Esophagus squamous epithelium (tissue), 5 donors: ENCODE measurements at regions not wholly inside any gene's neighbourhood (a gene's known extent, or its start where the extent isn't known, plus 50 kb on each side); places are given as distances from the start of the nearest gene placed in this dataset.

Experiments used
- DNase-seq: peaks from one replicate; lab custom pipeline; 2025; lab: John Stamatoyannopoulos, UW
- H3K27ac ChIP-seq, 4 donors: fragments of 200-600 bp; sonication (generic); one replicate each; pipeline ENCODE4 v1.5.1; 2016 to 2019; ENCODE audit warnings: mild to moderate bottlenecking in 1 of 4
- H3K27me3 ChIP-seq, 4 donors: fragments of 200-600 bp; sonication (generic); 1 replicate in 3 of 4; 2 replicates in 1 of 4; pipeline versions ENCODE4 v1.5.1 to v1.6.0; 2017 to 2021; ENCODE audit warnings: antibody characterized with exemption in 1 of 4
- H3K36me3 ChIP-seq, 3 donors: fragments of 200-600 bp; sonication (generic); one replicate each; pipeline ENCODE4 v1.5.1; 2016 to 2019
- H3K4me1 ChIP-seq, 3 donors: fragments of 200-600 bp; sonication (generic); one replicate each; pipeline ENCODE4 v1.5.1; 2017 to 2019
- H3K4me3 ChIP-seq, 4 donors: fragments of 200-600 bp; sonication (generic); 1 replicate in 3 of 4; 2 replicates in 1 of 4; pipeline ENCODE4 v1.5.1; 2016 to 2019; ENCODE audit warnings: mild to moderate bottlenecking in 2 of 4, moderate library complexity in 1 of 4
- H3K9me3 ChIP-seq, 3 donors: fragments of 200-600 bp; sonication (generic); one replicate each; pipeline ENCODE4 v1.5.1; 2016 to 2019
- POLR2A ChIP-seq, 4 donors: fragments of 450-650 bp; IDR thresholded peaks; one replicate each; pipeline ENCODE4 v1.6.1; 2017; ENCODE audit warnings: antibody characterized with exemption in 4 of 4, mild to moderate bottlenecking in 4 of 4, moderate library complexity in 3 of 4
- WGBS, 2 donors: methylation state at CpG; one replicate each; pipeline ENCODE4 v1.1.5; 2018; 5-methylcytosine and 5-hydroxymethylcytosine counted together
- intact Hi-C: fragments of 100-400 bp; cut with DNase I; formaldehyde crosslinking; loops from one replicate; pipeline ENCODE4 v1.15.0; 2022
- TF ChIP-seq, protein P1 (sequence below), 6 experiments: fragments of 450-650 bp in 4 of 6; fragments of 200-600 bp in 2 of 6; sonication (generic) in 2 of 6; IDR thresholded peaks; one replicate each; pipeline ENCODE4 v1.5.1; 2016 to 2019; ENCODE audit warnings: antibody characterized with exemption in 6 of 6, mild to moderate bottlenecking in 4 of 6, moderate library complexity in 4 of 6
- donor health status: DM: yes; HTN: yes; CAD: no.

- no peak for DNase-seq
- TF ChIP-seq POLR2A (IDR thresholded peaks at IDR 0.05): no peak
- TF ChIP-seq, protein P1, sequence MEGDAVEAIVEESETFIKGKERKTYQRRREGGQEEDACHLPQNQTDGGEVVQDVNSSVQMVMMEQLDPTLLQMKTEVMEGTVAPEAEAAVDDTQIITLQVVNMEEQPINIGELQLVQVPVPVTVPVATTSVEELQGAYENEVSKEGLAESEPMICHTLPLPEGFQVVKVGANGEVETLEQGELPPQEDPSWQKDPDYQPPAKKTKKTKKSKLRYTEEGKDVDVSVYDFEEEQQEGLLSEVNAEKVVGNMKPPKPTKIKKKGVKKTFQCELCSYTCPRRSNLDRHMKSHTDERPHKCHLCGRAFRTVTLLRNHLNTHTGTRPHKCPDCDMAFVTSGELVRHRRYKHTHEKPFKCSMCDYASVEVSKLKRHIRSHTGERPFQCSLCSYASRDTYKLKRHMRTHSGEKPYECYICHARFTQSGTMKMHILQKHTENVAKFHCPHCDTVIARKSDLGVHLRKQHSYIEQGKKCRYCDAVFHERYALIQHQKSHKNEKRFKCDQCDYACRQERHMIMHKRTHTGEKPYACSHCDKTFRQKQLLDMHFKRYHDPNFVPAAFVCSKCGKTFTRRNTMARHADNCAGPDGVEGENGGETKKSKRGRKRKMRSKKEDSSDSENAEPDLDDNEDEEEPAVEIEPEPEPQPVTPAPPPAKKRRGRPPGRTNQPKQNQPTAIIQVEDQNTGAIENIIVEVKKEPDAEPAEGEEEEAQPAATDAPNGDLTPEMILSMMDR (IDR thresholded peaks at IDR 0.05): no peak
- H3K4me1 ChIP-seq: no peaks in the 10 kb centered on the region
- no peak overlapping the region for H3K27ac ChIP-seq
- no peaks in the 10 kb centered on the region for H3K27me3 ChIP-seq
- peaks cover 0 to 10% (median 6%) of the 10 kb centered on the region in 3 donors for H3K9me3 ChIP-seq
- intact Hi-C loops: no loop called here
- H3K36me3 ChIP-seq: no peaks in the 10 kb centered on the region
- H3K4me3 ChIP-seq: no peak overlapping the region
Observed at GRCh38 chr9:85158512-85158911, 489.0 kb downstream of the NTRK2 start.

GRCh38 chr9:85157772-85158171, 488.2 kb downstream of the NTRK2 start:
- H3K27me3 ChIP-seq: no peaks in the 10 kb centered on the region
- DNase-seq: no peak
- TF ChIP-seq POLR2A (IDR thresholded peaks at IDR 0.05): no peak
- TF ChIP-seq, protein P1 (IDR thresholded peaks at IDR 0.05): no peak
- peaks cover 0 to 5% (median 5%) of the 10 kb centered on the region in 3 donors for H3K9me3 ChIP-seq
- H3K36me3 ChIP-seq: no peaks in the 10 kb centered on the region
- WGBS, 2 donors: 69 to 71% methylated on average over 6 of the region's 6 CpGs
- intact Hi-C loops: no loop called here
- no peak overlapping the region for H3K27ac ChIP-seq
- no peaks in the 10 kb centered on the region for H3K4me1 ChIP-seq
- H3K4me3 ChIP-seq: no peak overlapping the region

- no peaks in the 10 kb centered on the region for H3K36me3 ChIP-seq
- no peak overlapping the region for H3K4me3 ChIP-seq
- TF ChIP-seq POLR2A (IDR thresholded peaks at IDR 0.05): no peak
- TF ChIP-seq, protein P1 (IDR thresholded peaks at IDR 0.05): no peak
- H3K4me1 ChIP-seq: no peaks in the 10 kb centered on the region
- intact Hi-C loops: no loop called here
- 88 to 92% methylated on average over 2 of the region's 2 CpGs for WGBS, 2 donors
- H3K9me3 ChIP-seq: no peaks in the 10 kb centered on the region
- DNase-seq: no peak
- no peak overlapping the region for H3K27ac ChIP-seq
- H3K27me3 ChIP-seq: no peaks in the 10 kb centered on the region
Observed at GRCh38 chr9:85156652-85157051, 487.1 kb downstream of the NTRK2 start.

DNA sequence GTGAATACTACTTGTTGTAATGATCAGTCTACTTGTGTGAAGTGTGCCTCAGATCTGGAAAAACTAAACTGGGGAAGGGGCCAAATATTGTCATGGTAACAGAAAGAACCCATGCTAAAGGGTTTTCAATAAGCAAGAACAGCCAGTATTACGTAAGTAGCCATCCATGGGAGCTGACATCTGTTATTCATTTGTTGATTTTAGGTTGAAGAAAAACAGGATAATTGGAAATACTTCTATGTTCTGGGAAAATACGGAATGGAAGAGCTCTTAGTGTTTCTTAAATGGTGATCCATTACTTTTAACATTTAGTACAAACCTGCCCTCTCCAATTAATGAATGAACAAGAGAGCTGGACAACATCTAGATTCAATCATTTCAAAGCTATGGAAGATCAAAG, 485.8 kb downstream of the NTRK2 start:
- Histone ChIP-seq H3K4me1 (no peaks in the 10 kb centered on the region), H3K4me3 (no peak overlapping the region), H3K36me3 (no peaks in the 10 kb centered on the region), H3K9me3 (no peaks in the 10 kb centered on the region), H3K27me3 (peaks cover 0 to 2% (median 0%) of the 10 kb centered on the region in 4 donors), H3K27ac (no peak overlapping the region)
- no peak for TF ChIP-seq POLR2A (IDR thresholded peaks at IDR 0.05)
- TF ChIP-seq, protein P1 (IDR thresholded peaks at IDR 0.05): no peak
- WGBS, 2 donors: 54 to 68% methylated on average over 2 of the region's 2 CpGs
- intact Hi-C loops: no loop called here
- DNase-seq: no peak

DNA sequence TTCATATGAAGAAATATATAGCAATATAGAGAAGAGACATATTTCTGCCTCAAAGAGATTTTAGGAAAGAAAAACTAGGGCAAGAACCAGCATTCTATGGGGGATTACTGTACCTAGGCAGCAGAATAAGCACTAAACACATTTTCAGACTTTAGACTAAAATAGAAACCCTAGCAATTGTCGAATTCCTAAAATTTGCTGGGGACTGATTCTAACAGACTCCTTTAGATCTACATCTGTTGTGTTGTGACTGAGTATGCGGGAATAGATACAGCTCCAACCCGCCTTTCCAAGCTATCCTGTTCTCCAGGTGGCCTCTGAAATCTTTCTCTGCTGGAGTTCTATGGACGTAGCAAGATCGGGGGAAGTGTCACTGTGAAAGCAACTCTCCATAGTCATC, 482.2 kb downstream of the NTRK2 start:
- no peak overlapping the region for H3K4me3 ChIP-seq
- 65 to 77% methylated on average over 5 of the region's 5 CpGs for WGBS, 2 donors
- no peaks in the 10 kb centered on the region for H3K4me1 ChIP-seq
- no peaks in the 10 kb centered on the region for H3K36me3 ChIP-seq
- no peaks in the 10 kb centered on the region for H3K9me3 ChIP-seq
- H3K27ac ChIP-seq: no peak overlapping the region
- DNase-seq: no peak
- TF ChIP-seq POLR2A (IDR thresholded peaks at IDR 0.05): no peak
- TF ChIP-seq, protein P1 (IDR thresholded peaks at IDR 0.05): no peak
- intact Hi-C loops: no loop called here
- H3K27me3 ChIP-seq: peaks cover 0 to 4% (median 0%) of the 10 kb centered on the region in 4 donors
